HG02763 (cell line): ENCODE measurements at regions not wholly inside any gene's neighbourhood (a gene's known extent, or its start where the extent isn't known, plus 50 kb on each side); places are given as distances from the start of the nearest gene placed in this dataset.

Experiments
- ATAC-seq: cut with Tn5 transposase; IDR thresholded peaks from one replicate; pipeline ENCODE4 v1.9.1; 2021; ENCODE audit warnings: mild to moderate bottlenecking, moderate library complexity; ENCODE audit not compliant: unreplicated experiment

- no peak for ATAC-seq
These were observed 865.7 kb upstream of the MGAT4C start for GRCh38 chr12:87121896-87122295.

DNA sequence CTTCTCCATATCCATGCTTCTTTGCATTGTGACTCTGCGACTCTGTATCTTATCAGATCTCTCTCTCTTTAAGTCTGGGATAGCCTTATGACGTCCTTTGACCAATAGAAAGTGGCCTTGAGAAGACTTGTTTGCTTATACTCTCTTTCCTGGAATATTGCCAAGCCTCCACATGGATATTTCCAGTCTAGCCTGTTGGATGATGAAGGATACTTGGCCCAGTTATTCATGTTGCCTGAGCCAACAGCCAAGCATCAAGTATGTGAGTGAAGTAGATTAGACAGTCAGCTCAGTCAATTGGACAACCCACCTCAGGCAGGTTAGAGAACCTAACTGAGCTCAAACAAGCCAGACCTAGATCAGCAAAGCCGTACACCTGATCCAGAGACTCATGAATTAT lies 864.2 kb upstream of the MGAT4C start:
- no peak for ATAC-seq

DNA sequence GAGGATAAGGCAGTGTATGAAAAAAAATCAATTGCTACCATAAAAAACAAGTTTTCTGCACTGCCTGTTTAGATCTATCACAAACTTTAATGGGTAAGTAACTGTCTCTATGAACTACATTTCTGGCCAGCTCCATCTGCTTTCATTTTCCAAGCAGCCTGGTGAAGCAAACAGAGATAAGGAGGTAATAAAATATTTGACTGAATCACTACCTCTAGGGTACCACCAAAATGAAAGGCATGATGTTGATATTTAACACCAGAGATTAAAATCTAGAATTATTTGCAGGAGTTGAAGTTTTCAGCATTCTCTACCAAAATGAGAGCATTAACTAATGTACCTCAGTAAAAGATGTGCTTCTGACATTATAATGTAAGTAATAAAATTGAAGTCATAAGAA lies 863.5 kb upstream of the MGAT4C start:
- ATAC-seq, result no peak

- no peak for ATAC-seq
These were observed 861.3 kb upstream of the MGAT4C start for GRCh38 chr12:87117526-87117925.

DNA sequence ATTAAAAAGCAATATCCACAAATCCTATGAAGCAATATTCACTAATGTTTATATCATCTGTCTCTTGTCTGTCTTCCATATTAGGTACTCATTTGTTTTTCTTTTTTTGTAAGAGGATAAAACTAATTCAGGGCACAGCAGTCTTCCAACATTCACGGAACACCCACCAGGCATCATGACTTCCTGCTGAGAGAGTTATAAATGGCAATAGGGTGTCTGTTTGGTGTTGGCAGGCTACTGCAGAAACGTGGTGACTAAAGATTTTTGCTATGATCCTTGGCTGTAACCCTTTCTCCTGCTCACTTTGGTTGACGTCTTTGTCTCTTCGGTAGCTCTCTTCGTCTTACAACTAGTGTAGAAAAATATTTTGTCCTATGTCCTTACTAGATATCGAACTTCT lies 860.6 kb upstream of the MGAT4C start:
- ATAC-seq, result no peak

DNA sequence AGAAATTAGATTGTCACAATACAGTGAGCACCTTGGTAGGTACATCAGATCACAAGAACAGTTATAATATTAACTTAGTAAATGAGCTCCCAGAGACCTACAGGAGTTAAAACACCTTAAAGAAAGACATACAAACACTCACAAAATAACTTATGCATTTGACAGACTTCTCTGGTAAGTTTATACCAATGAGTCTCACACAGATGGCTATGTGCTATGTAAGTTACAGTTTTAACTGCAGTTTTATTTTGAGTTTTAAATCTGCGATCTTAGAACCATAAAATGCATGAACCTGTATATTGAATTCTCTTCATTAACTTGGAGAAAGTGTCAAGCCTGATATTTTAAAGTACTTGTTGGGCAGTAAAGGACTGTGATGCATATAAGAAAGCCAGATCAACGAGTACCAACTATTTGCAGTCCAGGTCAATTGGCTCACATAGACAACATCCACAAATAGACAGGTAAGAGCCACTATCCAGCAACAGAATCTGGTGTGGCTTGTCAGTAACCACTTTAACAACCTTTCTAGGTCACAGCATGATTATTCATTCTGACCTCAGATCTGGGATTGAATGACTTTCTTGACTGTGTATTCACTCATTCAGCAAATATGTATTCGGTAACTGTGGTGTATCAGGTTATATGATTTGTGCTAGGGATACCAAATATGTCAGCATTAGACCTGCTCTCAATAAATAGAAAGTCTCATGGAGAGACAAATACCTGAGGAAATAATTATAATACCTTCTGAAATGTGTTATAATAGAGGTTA lies 856.6 kb upstream of the MGAT4C start:
- no peak for ATAC-seq

DNA sequence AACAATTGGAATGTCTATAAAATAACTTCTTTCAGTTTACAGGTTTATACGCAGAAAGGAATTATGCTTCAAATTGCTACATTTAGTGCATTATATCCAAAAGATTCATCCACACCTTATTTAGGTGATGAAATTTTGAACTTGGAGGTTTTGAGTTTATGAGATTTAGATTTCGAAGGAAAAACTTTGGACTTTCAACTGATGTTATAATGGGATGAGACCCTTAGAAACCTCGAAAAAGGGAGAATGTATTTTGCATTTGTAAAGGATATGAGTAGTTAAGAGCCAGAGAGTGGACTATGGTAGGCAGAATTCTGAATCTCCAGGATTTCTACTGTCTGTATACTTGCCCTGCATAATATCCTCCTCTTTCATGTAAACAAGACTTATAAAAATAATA lies 851.6 kb upstream of the MGAT4C start:
- no peak for ATAC-seq

DNA sequence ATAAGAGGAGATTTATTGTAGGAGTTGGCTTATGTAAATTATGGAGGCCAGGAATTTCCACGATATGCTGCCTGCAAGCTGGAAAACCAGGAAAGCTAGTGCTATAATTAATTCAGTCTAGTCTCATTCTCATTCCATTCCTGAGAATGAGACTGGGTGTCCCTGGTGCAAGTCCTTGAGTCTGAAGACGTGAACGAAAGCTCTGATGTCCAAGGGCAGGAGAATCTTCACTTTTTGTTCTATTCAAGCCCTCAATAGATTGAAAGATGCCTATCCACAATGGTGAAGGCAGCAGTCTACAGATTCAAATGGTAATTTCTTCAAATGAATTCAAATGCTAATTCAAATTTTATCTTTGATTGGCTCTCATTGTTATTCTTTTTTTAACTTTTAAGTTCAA lies 851.1 kb upstream of the MGAT4C start:
- ATAC-seq, result no peak

- ATAC-seq, result no peak
These were observed 839.9 kb upstream of the MGAT4C start for GRCh38 chr12:87096082-87096585.

GRCh38 chr12:87094356-87094755 lies 838.2 kb upstream of the MGAT4C start:
- ATAC-seq, result no peak

DNA sequence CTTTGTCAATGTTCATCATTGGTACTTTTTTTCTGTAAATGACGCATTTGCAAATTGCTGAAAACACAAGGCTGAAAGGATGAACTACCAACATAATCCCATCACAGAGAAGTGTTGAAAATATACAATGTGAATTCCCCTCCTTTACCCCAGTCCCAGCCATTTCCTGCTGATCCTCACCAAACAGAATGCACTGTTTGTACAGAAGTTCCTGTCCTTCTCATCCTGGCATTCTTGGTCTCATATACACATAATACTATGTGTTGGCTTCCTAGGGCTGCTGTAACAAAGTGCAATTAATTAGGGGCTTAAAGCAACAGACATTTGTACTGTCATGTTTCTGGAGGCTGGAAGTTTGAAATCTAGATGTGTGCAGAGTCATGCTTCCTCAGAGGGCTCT lies 836.2 kb upstream of the MGAT4C start:
- ATAC-seq, result no peak

GRCh38 chr12:87086118-87086891 lies 830.1 kb upstream of the MGAT4C start:
- no peak for ATAC-seq

DNA sequence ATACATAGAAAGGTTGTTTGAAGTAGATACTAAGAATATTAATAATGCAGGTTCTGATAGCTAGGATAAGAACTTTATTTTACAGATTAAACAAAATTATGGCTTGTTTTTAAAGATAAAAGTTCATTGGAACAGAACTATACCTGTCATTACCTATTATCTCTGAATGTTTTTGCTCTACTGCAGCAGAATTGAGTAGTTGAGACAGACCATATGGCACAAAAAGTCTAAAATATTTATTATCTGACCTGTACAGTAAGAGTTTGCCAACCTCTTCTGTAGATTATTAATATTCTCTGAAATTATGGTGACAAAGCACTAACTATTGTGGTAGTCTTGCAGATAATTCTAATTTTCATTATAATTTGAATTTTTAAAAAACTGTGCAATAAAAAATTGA lies 829.1 kb upstream of the MGAT4C start:
- ATAC-seq, result no peak

DNA sequence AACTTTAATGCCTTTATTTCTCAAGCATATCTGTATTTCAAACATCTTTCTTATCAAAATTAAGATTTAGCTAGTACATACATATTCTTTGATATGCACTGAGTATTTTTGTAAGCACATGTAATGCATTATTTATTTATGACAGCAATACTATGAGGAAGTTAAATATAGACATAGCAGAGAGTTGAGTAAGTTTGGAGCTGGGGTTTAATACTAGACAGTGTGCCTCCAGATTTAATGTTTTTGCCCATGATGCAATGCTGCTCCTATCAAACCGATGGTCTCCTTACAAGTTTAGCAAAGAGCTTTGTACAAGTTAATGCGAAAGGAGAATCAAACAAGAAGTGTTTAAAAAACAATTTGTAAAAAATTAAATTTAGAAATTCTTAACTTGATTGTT lies 826.6 kb upstream of the MGAT4C start:
- no peak for ATAC-seq

- ATAC-seq, result no peak
These were observed 818.6 kb upstream of the MGAT4C start for GRCh38 chr12:87074781-87075180.

DNA sequence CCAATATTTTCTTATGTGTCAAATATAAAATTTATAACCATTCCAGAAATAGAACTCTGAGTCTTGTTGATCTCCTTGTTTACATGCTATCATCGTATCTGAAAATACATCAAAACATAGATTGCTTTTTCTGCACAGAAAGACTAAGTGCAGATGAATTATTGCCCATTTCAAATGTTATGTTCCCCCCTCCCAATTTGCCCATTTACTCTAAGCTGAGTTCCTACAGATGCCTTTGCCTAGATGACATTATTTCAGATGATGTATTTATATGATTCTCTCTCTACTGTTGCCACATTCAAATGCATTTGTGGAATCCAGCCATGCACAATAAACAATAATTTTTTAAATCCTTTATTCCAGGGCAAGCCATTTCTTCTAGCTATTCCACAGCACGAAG lies 810.1 kb upstream of the MGAT4C start:
- ATAC-seq, result no peak

DNA sequence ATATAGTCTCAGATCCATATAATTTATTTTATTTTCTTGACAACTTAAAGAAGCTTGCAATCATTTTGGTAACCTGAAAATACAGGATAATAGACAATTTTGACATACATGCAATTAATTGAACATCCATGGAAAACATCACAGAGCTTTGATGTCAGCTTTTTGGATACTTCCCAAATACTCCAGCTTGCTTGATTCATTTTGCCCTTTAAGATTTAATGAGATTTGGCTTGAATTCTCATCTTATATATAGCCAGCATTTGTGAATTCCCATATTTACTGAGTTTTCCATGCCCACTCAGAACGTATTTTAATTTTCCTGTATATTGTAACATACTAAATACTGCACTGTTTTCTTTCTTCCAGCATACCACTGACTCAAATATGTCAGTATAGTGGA lies 803.0 kb upstream of the MGAT4C start:
- no peak for ATAC-seq

DNA sequence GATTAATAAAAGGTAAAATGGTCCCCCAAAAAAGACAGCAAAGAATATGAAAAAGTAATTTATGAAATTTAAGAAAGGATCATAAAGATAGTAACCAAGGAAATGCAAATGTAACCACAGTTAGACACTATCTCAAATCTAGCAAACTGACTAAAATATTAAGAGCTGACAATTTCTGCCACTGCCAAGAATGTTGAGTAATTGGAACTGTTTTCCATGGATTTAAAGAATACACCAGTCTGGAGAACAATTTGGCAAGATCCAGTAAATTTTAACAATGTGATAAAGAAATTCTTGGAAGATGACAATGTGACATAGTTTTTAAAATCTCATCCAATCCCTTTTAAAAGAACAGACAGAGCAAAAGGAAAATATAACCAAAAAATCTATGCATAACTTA lies 798.0 kb upstream of the MGAT4C start:
- no peak for ATAC-seq

DNA sequence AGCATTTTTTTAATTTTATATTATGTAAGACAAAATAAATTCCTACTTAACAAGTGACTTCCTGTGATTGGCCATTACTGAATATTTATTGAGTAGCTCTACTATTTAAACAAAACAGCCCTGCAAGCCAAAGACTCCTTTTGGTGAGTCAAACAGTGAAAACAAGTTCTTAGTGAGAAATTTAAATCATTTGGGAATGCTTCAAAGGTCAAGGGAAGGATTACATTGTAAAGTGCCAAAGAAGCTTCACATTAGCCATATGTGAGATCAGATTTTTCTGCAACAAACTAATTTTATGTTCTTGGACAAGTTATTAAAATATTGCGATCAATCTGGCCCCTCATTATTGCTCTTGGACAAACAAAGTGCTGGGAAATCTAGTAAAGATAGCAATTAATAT lies 795.4 kb upstream of the MGAT4C start:
- ATAC-seq, result no peak

DNA sequence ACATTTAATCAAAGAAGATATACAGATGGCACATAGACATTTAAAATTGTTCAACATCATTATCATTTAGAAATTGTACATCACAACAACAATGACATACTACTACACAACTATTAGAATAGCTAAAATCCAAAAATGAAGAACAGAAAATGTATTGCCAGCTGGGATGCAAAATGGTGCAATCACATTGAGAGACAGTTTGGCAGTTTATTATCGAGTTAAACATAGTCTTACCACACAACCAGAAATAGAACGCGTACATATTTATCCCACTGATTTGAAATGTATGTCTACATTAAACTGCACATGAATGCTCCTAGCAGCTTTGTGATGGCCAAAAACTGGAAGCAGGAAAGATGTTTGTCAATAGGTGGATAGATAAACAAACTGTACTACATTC lies 791.5 kb upstream of the MGAT4C start:
- ATAC-seq, result no peak

DNA sequence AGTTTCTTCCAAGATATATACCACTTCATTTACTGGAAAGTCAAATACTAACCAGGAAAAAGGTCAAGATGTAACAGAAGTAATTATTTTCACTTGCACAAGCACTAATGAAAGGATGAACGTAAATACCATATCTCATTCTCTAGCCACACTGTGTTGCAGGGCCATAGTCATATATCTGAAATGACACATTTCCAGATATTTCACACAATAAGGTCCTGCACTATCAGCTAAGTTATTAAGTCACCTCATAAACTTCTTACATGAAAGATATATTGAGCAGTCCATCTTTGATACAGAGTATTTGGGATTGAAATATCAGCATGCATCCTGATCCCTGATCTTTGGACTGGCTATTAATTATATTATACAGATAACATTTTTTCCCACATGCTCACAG lies 783.3 kb upstream of the MGAT4C start:
- no peak for ATAC-seq

DNA sequence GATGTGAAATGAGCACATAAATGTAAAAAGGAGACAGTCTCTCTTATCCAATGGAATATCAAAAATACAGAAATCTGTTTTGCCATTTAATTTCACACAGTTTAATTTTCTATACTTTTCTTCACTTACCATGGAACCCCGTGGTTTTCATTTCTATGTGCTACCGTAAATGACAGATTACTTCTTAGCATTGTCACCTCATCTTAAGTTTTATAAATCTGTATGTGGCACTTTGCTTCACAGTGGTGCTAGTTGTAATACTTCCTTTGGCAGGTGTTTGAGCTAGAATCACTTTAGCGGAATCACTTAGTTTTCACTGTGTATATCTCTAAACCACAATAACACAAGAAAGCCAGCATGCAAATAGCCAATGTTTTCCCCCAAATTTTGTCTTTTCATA lies 781.9 kb upstream of the MGAT4C start:
- no peak for ATAC-seq
